ENCODE measurements at regions not wholly inside any gene's neighbourhood (a gene's known extent, or its start where the extent isn't known, plus 50 kb on each side); places are given as distances from the start of the nearest gene placed in this dataset.

- H3K9me3 Mint-ChIP-seq (ENCODE audit: unreplicated experiment), result no peaks in the 10 kb centered on the region
- H3K27ac Mint-ChIP-seq (ENCODE audit: unreplicated experiment), result no peak overlapping the region
- no peaks in the 10 kb centered on the region for H3K4me1 Mint-ChIP-seq (ENCODE audit: low read depth, unreplicated experiment)
- no peaks in the 10 kb centered on the region for H3K27me3 Mint-ChIP-seq (ENCODE audit: unreplicated experiment)
- no peak for DNase-seq
- TF ChIP-seq CTCF (IDR thresholded peaks at IDR 0.05; ENCODE audit: partially characterized antibody, unreplicated experiment), result no peak
- H3K4me3 Mint-ChIP-seq (ENCODE audit: unreplicated experiment), result no peak overlapping the region
- no peaks in the 10 kb centered on the region for H3K36me3 Mint-ChIP-seq (ENCODE audit: unreplicated experiment)
Measured at GRCh38 chr1:193552274-193552673, 365.9 kb upstream of the B3GALT2 start.

DNA sequence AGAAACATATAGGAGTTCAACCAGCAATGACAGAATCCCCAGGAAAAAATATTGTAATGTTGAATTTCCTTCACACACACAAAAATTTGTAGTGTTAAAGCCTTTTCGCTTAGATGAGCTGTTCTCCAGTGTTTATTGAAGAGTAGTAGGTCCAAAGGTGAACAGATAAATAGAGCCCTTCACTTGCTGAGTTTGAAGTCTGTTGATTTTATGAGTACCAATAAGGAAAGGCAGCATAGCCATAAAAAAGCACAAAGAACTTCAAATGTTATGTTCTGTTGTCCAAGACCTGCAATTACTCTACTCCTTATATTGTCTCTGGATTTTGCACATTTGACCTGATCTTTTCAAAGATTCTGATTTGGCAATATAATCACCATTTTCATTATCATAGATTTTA lies 362.7 kb upstream of the B3GALT2 start:
- TF ChIP-seq CTCF (IDR thresholded peaks at IDR 0.05; ENCODE audit: partially characterized antibody, unreplicated experiment), result no peak

GRCh38 chr1:193545171-193545570 lies 358.8 kb upstream of the B3GALT2 start:
- H3K27me3 Mint-ChIP-seq (ENCODE audit: unreplicated experiment), result no peaks in the 10 kb centered on the region
- no peaks in the 10 kb centered on the region for H3K9me3 Mint-ChIP-seq (ENCODE audit: unreplicated experiment)
- no peak overlapping the region for H3K4me3 Mint-ChIP-seq (ENCODE audit: unreplicated experiment)
- no peak for DNase-seq
- H3K36me3 Mint-ChIP-seq (ENCODE audit: unreplicated experiment), result no peaks in the 10 kb centered on the region
- no peaks in the 10 kb centered on the region for H3K4me1 Mint-ChIP-seq (ENCODE audit: low read depth, unreplicated experiment)
- TF ChIP-seq CTCF (IDR thresholded peaks at IDR 0.05; ENCODE audit: partially characterized antibody, unreplicated experiment), result no peak
- H3K27ac Mint-ChIP-seq (ENCODE audit: unreplicated experiment), result no peak overlapping the region

More for the DNA sequence above, 362.7 kb upstream of the B3GALT2 start:
- no peak for DNase-seq
- Mint-ChIP-seq H3K36me3 (ENCODE audit: unreplicated experiment) (no peaks in the 10 kb centered on the region), H3K27ac (ENCODE audit: unreplicated experiment) (no peak overlapping the region), H3K4me1 (ENCODE audit: low read depth, unreplicated experiment) (no peaks in the 10 kb centered on the region), H3K9me3 (ENCODE audit: unreplicated experiment) (no peaks in the 10 kb centered on the region), H3K4me3 (ENCODE audit: unreplicated experiment) (no peak overlapping the region), H3K27me3 (ENCODE audit: unreplicated experiment) (no peaks in the 10 kb centered on the region)

DNA sequence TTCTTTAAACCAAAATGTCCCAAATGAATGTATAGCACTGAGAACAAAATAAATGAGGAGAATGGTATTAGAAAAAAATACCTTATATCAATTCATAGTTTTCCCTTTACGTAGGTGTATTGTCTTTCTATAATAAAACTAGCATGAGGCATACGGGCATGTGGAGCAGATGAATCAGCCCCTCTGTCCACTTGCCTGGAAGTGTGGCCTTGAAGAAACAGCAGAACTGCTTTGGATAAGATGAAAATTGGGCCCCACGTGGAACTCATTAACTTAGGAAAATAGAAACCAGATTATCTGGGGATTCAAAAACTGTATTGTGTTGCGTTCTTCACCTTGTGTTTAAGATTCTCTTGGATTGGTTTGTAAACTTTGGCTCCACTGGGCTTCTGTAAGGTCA lies 356.8 kb upstream of the B3GALT2 start:
- Mint-ChIP-seq H3K4me1 (ENCODE audit: low read depth, unreplicated experiment) (no peaks in the 10 kb centered on the region), H3K9me3 (ENCODE audit: unreplicated experiment) (no peaks in the 10 kb centered on the region), H3K4me3 (ENCODE audit: unreplicated experiment) (no peak overlapping the region), H3K36me3 (ENCODE audit: unreplicated experiment) (no peaks in the 10 kb centered on the region), H3K27ac (ENCODE audit: unreplicated experiment) (no peak overlapping the region), H3K27me3 (ENCODE audit: unreplicated experiment) (no peaks in the 10 kb centered on the region)
- TF ChIP-seq CTCF (IDR thresholded peaks at IDR 0.05; ENCODE audit: partially characterized antibody, unreplicated experiment), result no peak
- no peak for DNase-seq

DNA sequence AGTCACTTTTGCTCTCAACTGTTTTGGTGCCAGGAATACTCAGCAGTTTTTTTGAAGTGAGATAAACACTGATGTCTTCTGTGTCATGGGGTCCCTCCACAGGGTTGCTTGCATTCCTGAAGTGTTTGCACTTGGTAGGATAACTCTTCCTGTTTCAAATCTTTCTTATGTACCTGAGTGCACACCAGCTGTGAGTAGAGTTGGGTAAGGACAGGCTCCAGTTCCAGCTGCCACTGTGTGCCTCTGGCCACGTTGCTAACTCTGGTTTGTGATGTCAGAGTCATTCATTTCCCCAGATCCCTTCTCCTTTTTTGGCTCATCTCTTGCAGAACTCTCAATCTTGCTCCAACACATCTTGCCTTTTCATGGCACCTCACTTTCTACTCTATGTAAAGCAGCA lies 356.3 kb upstream of the B3GALT2 start:
- no peak overlapping the region for H3K27ac Mint-ChIP-seq (ENCODE audit: unreplicated experiment)

More for the DNA sequence above, 356.3 kb upstream of the B3GALT2 start:
- DNase-seq, result no peak
- no peaks in the 10 kb centered on the region for H3K9me3 Mint-ChIP-seq (ENCODE audit: unreplicated experiment)
- no peak overlapping the region for H3K4me3 Mint-ChIP-seq (ENCODE audit: unreplicated experiment)
- H3K36me3 Mint-ChIP-seq (ENCODE audit: unreplicated experiment), result no peaks in the 10 kb centered on the region
- no peaks in the 10 kb centered on the region for H3K4me1 Mint-ChIP-seq (ENCODE audit: low read depth, unreplicated experiment)
- no peaks in the 10 kb centered on the region for H3K27me3 Mint-ChIP-seq (ENCODE audit: unreplicated experiment)
- TF ChIP-seq CTCF (IDR thresholded peaks at IDR 0.05; ENCODE audit: partially characterized antibody, unreplicated experiment), result no peak
